ACHN (cell line): ENCODE measurements at regions not wholly inside any gene's neighbourhood (a gene's known extent, or its start where the extent isn't known, plus 50 kb on each side); places are given as distances from the start of the nearest gene placed in this dataset.

Source experiments
- DNase-seq: peaks from one replicate; pipeline ENCODE4 v3.0.0-alpha.2; 2015
- in situ Hi-C: cut with HindIII; loops from 2 replicates; pipeline ENCODE4 v1.10.0; 2017; ENCODE audit warnings: low sequenced_read_pairs, low pct_ligation_motif_present, low pct_unique_long_range_greater_than_20kb

DNA sequence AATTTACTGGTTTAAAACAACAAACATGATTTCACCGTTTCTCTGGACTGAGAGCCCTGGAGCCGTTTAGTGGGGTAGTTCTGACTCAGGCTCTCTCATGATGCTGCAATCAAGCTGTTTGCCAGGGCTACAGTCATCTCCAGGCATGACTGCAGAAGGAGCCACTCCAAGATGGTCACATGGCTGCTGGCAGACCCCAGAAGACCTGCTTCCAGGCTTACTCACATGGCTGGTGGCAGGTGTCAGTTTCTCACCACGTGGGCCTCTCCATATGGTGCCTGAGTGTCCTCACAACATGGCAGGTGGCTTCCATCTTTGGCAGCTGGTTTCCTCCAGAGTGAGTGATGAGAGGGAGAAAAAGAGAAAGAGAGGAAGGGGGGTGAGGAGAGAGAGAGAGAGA lies 378.3 kb upstream of the RGMA start:
- DNase-seq, result peak; percentile 22
- in situ Hi-C loops, result no loop called here

DNA sequence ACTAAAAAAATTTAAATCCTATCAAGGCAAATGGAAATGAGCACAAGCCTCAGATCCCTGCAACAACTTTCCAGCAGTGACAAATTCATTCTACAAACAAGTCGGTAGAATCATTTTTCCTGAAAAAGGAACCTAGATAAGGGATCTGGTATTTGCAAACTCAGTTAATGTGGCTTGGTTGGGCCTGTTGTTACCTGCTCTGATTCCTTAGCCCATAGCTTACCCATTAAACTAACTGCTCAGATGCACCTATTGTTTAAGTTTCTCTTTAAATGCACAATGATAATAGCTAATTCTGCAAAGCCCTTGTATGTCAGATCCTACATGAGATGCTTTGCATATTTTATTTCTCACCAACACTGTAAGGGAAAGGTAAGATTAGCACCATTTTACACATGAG lies 377.4 kb upstream of the RGMA start:
- in situ Hi-C loops, result no loop called here
- DNase-seq, result no peak

DNA sequence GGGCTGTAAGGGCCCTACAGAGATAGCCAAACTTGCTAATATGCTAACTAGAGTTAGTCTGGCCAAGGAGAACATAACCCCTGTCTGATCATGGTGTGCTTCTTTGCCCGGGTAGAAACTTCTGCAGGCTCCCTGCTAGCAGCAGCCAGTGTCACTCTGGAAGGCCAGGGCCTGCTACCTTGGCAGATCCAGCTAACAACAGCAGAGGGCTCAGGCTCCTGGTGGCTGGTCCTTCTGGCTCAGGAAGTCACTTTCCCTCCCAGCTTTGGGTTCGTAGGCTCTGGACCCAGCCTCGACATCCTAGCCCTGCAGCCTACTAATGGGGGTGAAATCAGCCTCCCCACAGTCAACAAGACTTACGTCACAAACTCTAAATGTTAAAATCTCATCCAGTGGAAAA lies 373.7 kb upstream of the RGMA start:
- DNase-seq, result no peak
- in situ Hi-C loops, result no loop called here

DNA sequence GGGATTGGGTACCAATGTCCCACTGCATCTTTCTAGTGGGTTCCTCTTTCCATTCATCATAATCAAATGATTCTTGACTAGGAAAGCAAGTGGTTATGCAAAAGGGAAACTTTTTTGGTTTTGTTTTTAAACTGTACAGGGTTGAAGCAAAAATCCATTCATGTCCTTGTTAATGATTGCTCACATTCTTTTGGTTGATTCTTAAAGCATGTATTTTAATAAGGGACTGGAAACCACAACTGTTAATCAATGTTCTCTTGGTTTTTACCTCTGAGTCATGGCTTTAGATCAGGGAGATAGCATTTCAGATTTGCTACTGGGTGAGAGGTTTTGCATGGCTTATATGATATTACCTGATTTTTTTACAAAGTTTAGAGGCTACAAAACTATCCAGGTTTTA lies 371.7 kb upstream of the RGMA start:
- DNase-seq, result peak; percentile 69
- in situ Hi-C loops, result no loop called here

DNA sequence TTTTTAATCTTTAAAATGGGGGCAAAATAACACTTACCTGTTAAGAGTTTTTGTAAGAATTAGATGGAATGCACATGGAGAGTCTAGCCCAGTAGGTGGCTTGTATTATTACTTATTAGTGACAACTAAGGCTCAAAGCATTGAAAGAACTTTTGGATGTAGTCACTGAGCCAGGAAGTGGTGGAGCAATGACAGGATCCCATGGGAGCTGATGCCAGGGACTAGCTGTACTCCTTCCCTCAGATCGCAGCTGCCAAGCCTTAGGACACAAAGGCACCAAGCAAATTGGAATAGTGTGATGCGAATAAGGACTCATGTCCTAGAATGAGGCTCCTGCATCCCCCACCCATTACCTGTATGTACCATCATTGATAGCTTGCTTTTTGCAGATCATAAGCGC lies 370.4 kb upstream of the RGMA start:
- no peak for DNase-seq
- in situ Hi-C loops, result no loop called here

DNA sequence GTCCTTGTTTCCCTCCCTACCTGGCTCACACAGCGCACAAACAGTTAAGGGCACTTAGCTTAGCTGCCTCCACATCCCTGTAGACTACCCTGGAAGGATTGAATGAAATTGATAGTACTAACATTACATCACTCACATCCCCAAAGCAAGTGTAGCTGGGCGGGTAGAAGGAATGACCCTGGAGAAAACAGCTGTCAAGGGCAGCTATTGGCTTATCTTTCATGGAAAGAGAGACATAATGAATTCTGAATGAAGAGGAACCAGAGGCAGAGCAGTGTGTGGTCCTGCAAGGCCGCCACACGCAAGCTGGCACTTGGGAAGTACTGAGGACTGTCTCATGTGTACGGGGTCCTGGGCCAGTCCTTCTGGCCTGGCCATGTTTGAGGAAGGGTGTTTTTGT lies 369.6 kb upstream of the RGMA start:
- no peak for DNase-seq
- in situ Hi-C loops, result no loop called here

DNA sequence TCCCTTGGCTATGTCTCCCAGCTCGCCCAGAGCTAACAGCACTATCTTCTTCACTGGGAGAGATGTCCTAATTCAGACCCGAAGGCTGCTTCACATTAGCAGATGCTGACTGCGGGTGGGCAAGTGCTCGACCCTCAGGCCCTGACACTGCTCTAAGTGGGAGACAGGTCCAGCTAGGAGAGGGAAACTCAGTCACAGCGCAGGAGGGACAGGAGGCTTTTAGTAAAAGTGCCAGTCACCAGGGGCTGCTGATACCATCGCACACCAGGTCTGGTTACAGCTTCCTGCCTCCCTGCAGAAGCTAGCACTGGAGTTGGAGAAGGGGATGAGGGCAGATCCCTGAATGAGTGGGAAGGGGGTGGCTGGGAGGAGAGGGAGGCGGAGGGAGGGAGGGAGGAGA lies 365.8 kb upstream of the RGMA start:
- DNase-seq, result no peak
- in situ Hi-C loops, result no loop called here

DNA sequence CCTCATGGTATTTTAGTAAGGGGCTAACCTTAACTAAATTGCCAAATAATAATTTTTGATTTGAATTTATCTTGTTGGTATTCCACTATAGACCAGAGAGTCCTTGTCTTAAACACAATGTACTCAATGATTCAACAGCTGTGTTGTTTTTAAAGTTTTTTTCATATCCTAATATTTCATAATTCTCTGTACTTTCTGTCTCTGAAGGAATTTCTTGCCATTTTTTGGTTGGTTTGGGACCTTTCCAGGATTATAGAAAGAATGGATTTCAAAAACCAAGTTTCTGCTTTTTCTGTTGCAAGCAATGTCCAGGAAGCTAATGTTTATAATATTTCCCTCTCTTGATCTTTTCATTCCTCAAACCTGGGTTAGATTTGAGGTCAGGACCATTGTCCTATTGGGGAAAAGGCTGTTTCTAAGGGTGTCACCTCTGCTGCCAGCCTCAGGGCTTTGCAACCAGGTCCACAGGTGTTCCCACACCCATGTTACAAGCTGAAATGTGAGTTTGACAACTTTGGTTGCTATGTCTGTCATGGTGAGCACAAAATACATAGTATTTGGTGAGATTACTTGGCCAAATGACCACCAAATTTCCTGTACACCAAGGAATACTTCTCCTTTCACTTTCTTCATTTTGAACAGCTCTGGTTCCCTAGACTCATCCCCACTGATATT lies 363.7 kb upstream of the RGMA start:
- in situ Hi-C loops, result no loop called here
- no peak for DNase-seq

DNA sequence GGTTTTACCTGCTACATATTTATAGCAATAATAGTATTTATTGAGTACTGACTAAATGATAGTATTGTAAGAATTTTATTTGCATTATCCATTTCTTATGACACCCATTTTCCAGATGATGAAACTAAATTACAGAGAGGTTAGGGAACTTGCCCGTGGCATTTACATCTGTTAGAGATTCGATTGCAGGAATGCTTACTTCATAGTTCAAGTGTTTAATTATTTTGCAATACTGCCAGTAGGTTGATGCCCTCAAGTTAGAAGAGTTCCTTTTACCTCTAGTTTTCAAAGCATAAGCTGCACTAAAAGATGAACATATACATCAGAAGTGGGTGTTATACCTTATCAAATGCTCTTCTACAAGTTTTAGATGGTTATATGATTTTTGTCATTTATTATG lies 362.8 kb upstream of the RGMA start:
- in situ Hi-C loops, result no loop called here
- no peak for DNase-seq

DNA sequence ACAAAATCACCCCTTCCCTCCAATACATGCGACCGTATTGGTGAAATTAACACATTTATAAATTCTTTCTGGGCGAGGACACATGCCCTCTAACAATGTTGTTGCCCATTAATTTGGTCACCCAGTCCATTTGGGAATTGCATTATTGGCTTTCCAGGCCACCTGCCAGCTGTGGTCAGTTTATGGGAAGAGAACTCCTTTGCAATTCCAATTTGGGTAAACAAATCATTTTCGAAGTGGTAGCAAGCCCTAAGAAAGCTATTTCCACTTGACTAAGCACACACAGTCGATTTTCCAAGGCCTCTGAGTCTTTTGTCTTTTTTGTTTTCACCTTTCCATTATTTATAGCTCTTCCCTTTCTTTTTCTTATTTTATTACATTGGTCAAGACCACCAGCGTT lies 362.3 kb upstream of the RGMA start:
- DNase-seq, result no peak
- in situ Hi-C loops, result no loop called here

DNA sequence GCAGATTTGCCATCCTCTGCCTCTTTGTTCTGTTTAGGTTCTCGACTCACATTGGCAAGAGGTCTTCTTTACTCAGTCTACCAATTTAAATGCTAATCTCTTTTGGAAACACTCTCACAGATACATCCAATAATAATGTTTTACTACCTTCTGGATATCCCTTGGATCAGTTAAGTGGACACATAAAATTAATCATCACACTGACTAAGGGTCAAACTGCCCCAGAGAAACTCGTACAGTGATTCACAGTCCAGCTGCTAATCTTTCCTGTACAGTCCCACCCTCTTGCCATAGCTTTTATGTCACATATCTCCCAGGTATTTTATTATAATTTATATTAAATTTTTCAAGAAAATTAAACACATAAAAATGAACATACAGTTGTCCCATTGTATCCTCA lies 360.8 kb upstream of the RGMA start:
- in situ Hi-C loops, result no loop called here
- DNase-seq, result no peak

DNA sequence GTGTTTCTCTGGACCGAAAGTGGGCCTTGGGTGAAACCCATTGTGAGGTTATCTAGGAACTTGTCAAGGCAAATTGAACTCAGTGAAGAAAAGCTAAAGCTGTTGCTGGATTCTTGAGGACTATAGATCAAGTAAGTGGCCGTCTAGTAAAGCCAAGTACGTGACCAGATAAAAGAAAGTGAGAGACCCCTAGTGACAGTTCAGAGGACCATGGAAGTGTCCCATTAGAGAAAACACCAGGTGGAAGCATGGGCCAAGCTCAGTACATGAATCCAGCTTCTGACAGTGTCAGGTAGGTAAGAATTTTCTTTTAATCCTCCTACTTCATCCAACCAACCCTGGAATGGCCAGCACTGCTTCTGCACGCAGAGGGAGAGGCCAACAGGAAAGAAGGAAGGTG lies 349.3 kb upstream of the RGMA start:
- in situ Hi-C loops, result no loop called here
- DNase-seq, result no peak

DNA sequence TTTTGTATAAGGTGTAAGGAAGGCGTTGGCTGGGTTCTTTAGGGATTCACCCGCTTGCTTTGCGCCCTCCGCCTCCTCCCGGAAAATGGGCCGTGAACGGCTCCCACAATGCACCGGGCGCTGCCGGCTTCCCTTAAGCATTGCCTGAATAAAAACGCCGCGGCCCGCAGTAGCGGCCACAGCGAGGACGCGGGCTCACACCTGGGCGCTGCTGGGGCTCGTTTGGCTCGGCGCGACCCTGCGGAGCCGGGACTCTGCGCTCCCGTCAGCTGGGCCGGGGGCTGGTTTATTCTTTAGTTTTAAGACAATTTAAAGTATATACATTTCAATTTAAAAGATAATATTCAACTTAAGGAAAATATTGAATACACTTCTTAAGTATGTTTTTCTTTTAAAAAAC lies 343.5 kb upstream of the RGMA start:
- in situ Hi-C loops, result no loop called here

DNA sequence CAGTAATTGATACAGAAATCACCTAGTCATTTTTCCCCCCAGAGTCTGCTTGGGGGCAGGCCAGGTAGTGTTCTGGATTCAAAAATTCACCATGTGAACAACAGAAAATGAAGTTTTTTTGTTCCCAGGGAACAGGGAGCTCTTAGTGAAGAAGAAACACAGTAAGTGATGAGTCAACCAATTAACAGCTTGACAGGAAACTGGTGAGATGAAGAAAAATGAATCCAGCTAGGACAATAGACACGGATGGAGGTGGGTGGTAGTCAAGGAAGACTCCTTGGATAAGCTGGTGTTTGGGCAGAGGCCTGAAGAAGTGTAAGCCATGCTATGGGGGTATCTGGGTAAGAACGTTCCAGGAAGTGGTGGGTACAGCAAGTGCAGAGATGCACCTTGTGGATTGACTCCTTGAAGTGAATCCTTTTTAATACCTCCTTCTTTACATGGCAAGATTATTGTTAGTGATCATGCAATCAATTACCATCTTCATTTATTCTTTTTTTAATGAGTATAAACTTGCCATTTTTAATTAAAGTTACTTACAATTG lies 339.9 kb upstream of the RGMA start:
- no peak for DNase-seq
- in situ Hi-C loops, result no loop called here

More for the DNA sequence above, 343.5 kb upstream of the RGMA start:
- DNase-seq, result no peak

DNA sequence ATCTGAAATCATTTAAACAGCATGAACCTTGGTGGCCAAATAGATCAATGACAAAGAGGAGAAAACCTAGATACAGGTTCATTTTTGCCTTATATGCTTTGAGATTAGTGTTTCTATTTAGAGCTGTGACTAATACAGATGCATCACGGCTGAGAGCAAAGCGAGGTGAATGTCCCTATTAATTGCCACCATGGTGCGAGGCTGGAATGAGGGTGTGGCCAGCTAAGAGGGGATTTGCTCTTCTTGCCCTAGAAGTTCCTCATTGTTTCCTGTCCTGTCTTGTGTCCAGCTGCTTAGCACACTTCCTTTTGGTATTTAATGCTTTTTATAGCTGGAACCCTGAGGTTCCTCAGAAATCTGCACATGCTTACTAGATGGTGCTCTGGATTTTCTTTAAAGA lies 339.1 kb upstream of the RGMA start:
- in situ Hi-C loops, result no loop called here
- DNase-seq, result no peak

DNA sequence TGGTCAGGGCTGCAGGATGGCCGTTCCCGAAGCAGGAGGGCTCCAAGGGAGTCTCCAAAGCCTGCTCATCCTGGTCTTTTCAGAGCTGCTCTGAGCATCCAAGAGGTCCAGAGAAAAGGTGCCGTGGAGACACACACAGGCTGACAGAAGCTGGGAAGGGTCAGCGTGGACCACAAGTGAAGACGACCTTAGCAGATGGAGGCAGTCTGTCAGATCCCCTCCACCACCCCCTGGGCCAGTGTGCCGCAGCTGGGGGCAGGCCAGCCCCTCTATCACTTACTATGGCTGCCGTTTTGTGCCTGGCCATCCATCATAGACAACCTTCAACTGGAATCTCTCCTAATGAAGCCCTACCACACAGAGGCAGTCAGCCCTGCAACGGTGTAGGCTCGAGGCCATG lies 335.1 kb upstream of the RGMA start:
- no peak for DNase-seq
- in situ Hi-C loops, result no loop called here

DNA sequence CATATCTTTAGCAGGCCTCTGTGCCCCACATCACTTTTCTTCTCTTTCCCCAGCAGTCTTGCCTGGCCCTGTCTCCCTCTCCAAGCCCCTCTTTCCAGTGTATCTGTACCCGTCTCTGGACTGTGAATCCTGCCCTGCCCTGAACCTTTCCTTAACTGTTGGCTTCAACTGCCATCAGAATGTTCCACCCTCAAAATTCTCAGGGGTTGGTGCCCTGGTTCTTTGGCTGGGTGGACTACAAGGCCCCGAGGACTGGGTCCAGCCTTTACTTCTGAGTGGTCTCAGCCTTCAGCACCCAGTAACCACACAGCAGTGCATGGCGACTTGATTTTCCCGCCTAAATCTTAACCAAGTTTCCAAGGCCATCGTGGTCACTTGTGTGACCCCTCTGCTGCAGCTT lies 333.5 kb upstream of the RGMA start:
- in situ Hi-C loops, result no loop called here
- DNase-seq, result no peak

DNA sequence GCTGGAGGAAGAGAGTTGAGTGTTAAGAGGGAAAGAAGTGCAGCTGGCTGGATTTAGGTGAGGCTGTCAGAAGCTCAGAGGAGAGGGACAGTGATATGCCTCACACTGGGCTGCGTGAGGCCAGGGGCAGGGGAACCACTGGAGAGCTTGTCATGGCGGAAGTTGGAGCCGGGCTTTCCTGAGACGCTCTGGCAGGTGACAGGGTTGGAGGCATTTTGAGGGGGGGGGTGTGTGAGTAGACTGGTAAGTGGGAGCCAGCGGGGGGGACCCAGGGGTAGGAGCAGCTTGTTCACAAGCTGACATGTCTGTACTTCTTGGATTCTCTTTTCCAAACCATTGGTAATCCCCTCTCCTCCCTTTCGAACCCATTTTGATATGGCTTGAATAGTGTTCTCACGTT lies 331.5 kb upstream of the RGMA start:
- no peak for DNase-seq
- in situ Hi-C loops, result no loop called here

DNA sequence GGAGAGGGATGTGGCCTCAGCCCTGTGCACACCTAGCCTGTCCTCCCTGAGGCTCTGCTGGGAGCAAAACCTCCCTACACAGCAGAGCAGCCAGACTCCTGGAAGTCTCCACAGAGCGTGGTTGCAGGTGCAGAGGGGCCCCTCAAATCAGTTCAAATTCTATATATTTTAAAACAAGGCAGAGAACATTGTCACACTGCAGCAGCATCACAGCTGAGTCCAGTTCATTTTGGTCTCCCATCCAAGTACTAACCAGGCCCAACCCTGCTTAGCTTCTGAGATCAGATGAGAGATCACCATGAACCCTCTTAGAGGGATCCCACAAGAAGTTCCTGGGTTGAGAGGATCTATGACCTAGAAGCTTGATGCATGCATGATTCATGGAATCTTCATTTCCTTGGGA lies 331.0 kb upstream of the RGMA start:
- in situ Hi-C loops, result no loop called here
- no peak for DNase-seq

DNA sequence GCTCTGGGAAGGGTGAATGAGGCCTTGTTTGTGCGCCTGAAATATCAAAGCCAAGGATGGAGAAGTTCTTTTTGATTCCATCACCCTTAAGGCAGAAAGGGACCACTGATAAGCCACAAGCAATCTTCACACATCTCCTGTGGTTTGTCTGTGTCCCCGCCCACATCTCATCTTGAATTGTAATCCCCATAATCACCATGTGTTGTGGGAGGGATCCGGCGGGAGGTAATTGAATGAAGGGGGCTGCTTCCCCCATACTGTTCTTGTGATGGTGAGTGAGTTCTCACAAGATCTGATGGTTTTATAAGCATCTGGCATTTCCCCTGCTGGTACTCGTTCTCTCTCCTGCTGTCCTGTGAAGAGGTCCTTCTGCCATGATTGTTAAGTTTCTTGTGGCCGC lies 329.6 kb upstream of the RGMA start:
- in situ Hi-C loops, result no loop called here
- no peak for DNase-seq

DNA sequence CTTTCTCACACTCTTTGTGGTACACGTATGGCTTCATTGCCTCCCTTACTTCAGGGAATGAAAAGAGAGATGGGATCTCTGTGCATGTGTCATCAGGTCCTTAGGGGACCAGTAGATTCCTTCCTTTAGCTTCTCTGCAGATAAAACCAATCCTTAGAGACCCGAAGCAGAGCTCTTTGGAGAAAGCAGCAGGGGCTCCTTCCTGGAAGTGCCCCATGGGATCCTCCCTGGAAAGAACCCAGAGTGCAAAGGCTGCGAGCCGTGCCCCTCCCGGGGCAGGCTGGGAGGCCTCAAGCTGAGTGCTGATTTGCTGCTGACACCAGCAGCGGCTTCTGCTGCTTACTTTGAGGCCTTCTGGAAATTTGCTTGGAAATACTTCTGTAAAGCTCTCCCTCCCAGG lies 328.6 kb upstream of the RGMA start:
- in situ Hi-C loops, result no loop called here

More for the DNA sequence above, 328.6 kb upstream of the RGMA start:
- DNase-seq, result no peak
